HG02870 (cell line): ENCODE measurements at regions not wholly inside any gene's neighbourhood (a gene's known extent, or its start where the extent isn't known, plus 50 kb on each side); places are given as distances from the start of the nearest gene placed in this dataset.

ENCODE experiments used
- ATAC-seq: cut with Tn5 transposase; IDR thresholded peaks from one replicate; pipeline ENCODE4 v1.9.1; 2021; ENCODE audit warnings: mild to moderate bottlenecking, moderate library complexity; ENCODE audit not compliant: unreplicated experiment

GRCh38 chr3:19093084-19093483, 55.2 kb upstream of the KCNH8 start:
- no peak for ATAC-seq

- ATAC-seq, result no peak
These were observed 70.9 kb upstream of the KCNH8 start for GRCh38 chr3:19077388-19077787.

- no peak for ATAC-seq
These were observed 73.3 kb upstream of the KCNH8 start for GRCh38 chr3:19075037-19075436.

GRCh38 chr3:19074257-19074900, 73.9 kb upstream of the KCNH8 start:
- ATAC-seq, result no peak

GRCh38 chr3:19073341-19074105, 74.8 kb upstream of the KCNH8 start:
- no peak for ATAC-seq

- no peak for ATAC-seq
These were observed 78.0 kb upstream of the KCNH8 start for GRCh38 chr3:19070325-19070724.

- no peak for ATAC-seq
These were observed 83.3 kb upstream of the KCNH8 start for GRCh38 chr3:19065027-19065426.

GRCh38 chr3:19063936-19064335, 84.4 kb upstream of the KCNH8 start:
- no peak for ATAC-seq

GRCh38 chr3:19060404-19060803, 87.9 kb upstream of the KCNH8 start:
- no peak for ATAC-seq

GRCh38 chr3:19052874-19053273, 95.4 kb upstream of the KCNH8 start:
- ATAC-seq, result no peak

GRCh38 chr3:19046440-19046839, 101.9 kb upstream of the KCNH8 start:
- no peak for ATAC-seq

GRCh38 chr3:19030522-19030839, 117.8 kb upstream of the KCNH8 start:
- no peak for ATAC-seq

- ATAC-seq, result no peak
These were observed 118.3 kb upstream of the KCNH8 start for GRCh38 chr3:19029837-19030521.

- no peak for ATAC-seq
These were observed 122.9 kb upstream of the KCNH8 start for GRCh38 chr3:19025441-19025840.

- no peak for ATAC-seq
These were observed 125.8 kb upstream of the KCNH8 start for GRCh38 chr3:19022546-19022945.

GRCh38 chr3:19016851-19017250, 131.5 kb upstream of the KCNH8 start:
- ATAC-seq, result no peak

- no peak for ATAC-seq
These were observed 134.4 kb upstream of the KCNH8 start for GRCh38 chr3:19013879-19014278.

GRCh38 chr3:19012846-19013245, 135.5 kb upstream of the KCNH8 start:
- ATAC-seq, result no peak

GRCh38 chr3:19002606-19003005, 145.7 kb upstream of the KCNH8 start:
- no peak for ATAC-seq

- ATAC-seq, result no peak
These were observed 150.2 kb upstream of the KCNH8 start for GRCh38 chr3:18998069-18998468.

- ATAC-seq, result no peak
These were observed 155.6 kb upstream of the KCNH8 start for GRCh38 chr3:18992709-18993108.

- ATAC-seq, result no peak
These were observed 159.0 kb upstream of the KCNH8 start for GRCh38 chr3:18989237-18989795.
